Liver (tissue), 8 donors: ENCODE measurements at regions not wholly inside any gene's neighbourhood (a gene's known extent, or its start where the extent isn't known, plus 50 kb on each side); places are given as distances from the start of the nearest gene placed in this dataset.

Source experiments
- DNase-seq: peaks from one replicate; pipeline ENCODE4 v3.0.0-alpha.2; 2017; ENCODE audit warnings: low spot score
- H3K27ac ChIP-seq, 2 donors: one replicate each; pipeline ENCODE4 v1.7.0; 2013; ENCODE audit warnings: inconsistent platforms in 2 of 2, low read length in 2 of 2, control low read depth in 1 of 2, low read depth in 1 of 2, mild to moderate bottlenecking in 1 of 2
- H3K27me3 ChIP-seq, 4 donors: one replicate each; pipeline versions ENCODE4 v1.6.1 to v1.7.0; 2013; ENCODE audit warnings: low read length in 3 of 4, inconsistent platforms in 1 of 4, mild to moderate bottlenecking in 1 of 4, moderate library complexity in 1 of 4; ENCODE audit not compliant: control insufficient read depth in 4 of 4, insufficient read depth in 4 of 4
- H3K36me3 ChIP-seq, 4 donors: one replicate each; pipeline versions ENCODE4 v1.6.1 to v1.7.0; 2013; ENCODE audit warnings: low read length in 3 of 4, mild to moderate bottlenecking in 3 of 4, low read depth in 1 of 4, moderate library complexity in 1 of 4; ENCODE audit not compliant: control insufficient read depth in 4 of 4, insufficient read depth in 3 of 4
- H3K4me1 ChIP-seq, 4 donors: one replicate each; pipeline versions ENCODE4 v1.6.1 to v1.7.0; 2013; ENCODE audit warnings: low read length in 3 of 4, mild to moderate bottlenecking in 3 of 4, moderate library complexity in 1 of 4; ENCODE audit not compliant: control insufficient read depth in 4 of 4, insufficient read depth in 4 of 4
- H3K4me3 ChIP-seq, 3 donors: one replicate each; pipeline versions ENCODE4 v1.6.1 to v1.7.0; 2013; ENCODE audit warnings: low read length in 3 of 3, control low read depth in 1 of 3, low read depth in 1 of 3, mild to moderate bottlenecking in 1 of 3
- H3K9ac ChIP-seq, 2 donors: one replicate each; pipeline ENCODE4 v1.7.0; 2013; ENCODE audit warnings: low read length in 2 of 2, mild to moderate bottlenecking in 2 of 2, moderate library complexity in 2 of 2, control low read depth in 1 of 2, low read depth in 1 of 2
- H3K9me3 ChIP-seq, 4 donors: one replicate each; pipeline versions ENCODE4 v1.6.1 to v1.7.0; 2013; ENCODE audit warnings: low read length in 3 of 4; ENCODE audit not compliant: control insufficient read depth in 4 of 4
- CTCF ChIP-seq: fragments of 150-350 bp; IDR thresholded peaks from 2 replicates; pipeline ENCODE4 v1.5.1; 2017; ENCODE audit warnings: improper control_type of control experiment, low read depth, low read length; ENCODE audit not compliant: missing input control
- FOXA1 ChIP-seq: IDR thresholded peaks from 2 replicates; pipeline ENCODE4 v1.6.1; 2016; ENCODE audit warnings: antibody characterized with exemption
- FOXA2 ChIP-seq: IDR thresholded peaks from 2 replicates; pipeline ENCODE4 v1.6.1; 2016; ENCODE audit warnings: antibody characterized with exemption
- GABPA ChIP-seq, 2 donors: IDR thresholded peaks in 1 of 2; conservative IDR thresholded peaks in 1 of 2; 2 replicates each; pipeline ENCODE4 v1.6.1; 2016; ENCODE audit warnings: antibody characterized with exemption in 2 of 2, mild to moderate bottlenecking in 1 of 2, moderate library complexity in 1 of 2
- HNF4A ChIP-seq, 2 donors: conservative IDR thresholded peaks; 2 replicates each; pipeline ENCODE4 v1.6.1; 2016; ENCODE audit warnings: antibody characterized with exemption in 2 of 2, mild to moderate bottlenecking in 2 of 2
- JUND ChIP-seq, 2 donors: IDR thresholded peaks; 2 replicates each; pipeline ENCODE4 v1.6.1; 2016; ENCODE audit warnings: antibody characterized with exemption in 2 of 2
- RXRA ChIP-seq, 2 donors: IDR thresholded peaks; 2 replicates each; pipeline ENCODE4 v1.6.1; 2017 to 2018; ENCODE audit warnings: antibody characterized with exemption in 2 of 2, mild to moderate bottlenecking in 1 of 2
- SP1 ChIP-seq: IDR thresholded peaks from 2 replicates; pipeline ENCODE4 v1.6.1; 2018; ENCODE audit warnings: antibody characterized with exemption, mild to moderate bottlenecking
- YY1 ChIP-seq: IDR thresholded peaks from 2 replicates; pipeline ENCODE4 v1.6.1; 2016; ENCODE audit warnings: antibody characterized with exemption, mild to moderate bottlenecking
- WGBS: extraction: QIAGEN DNeasy Blood & Tissue Kit; methylation state at CpG from one replicate; pipeline ENCODE4 v1.1.7; 2013; 5-methylcytosine and 5-hydroxymethylcytosine counted together
- TF ChIP-seq, protein P1 (sequence below): IDR thresholded peaks from 2 replicates; pipeline ENCODE4 v1.6.1; 2016; ENCODE audit warnings: antibody characterized with exemption, mild to moderate bottlenecking
- TF ChIP-seq, protein P2 (sequence below): IDR thresholded peaks from 2 replicates; pipeline ENCODE4 v1.6.1; 2016; ENCODE audit warnings: antibody characterized with exemption
- TF ChIP-seq, protein P3 (sequence below): IDR thresholded peaks from 2 replicates; pipeline ENCODE4 v1.6.1; 2016; ENCODE audit warnings: antibody characterized with exemption
- TF ChIP-seq, protein P4 (sequence below): IDR thresholded peaks from 2 replicates; pipeline ENCODE4 v1.6.1; 2016; ENCODE audit warnings: antibody characterized with exemption
- donor health status: healthy.
- donor health status: healthy.
- donor health status: healthy.
- donor health status: healthy.
- donor health status: healthy.

- no peak for DNase-seq
- Histone ChIP-seq H3K9ac (no peak overlapping the region), H3K27me3 (no peaks in the 10 kb centered on the region), H3K36me3 (no peaks in the 10 kb centered on the region), H3K4me1 (no peaks in the 10 kb centered on the region), H3K9me3 (no peaks in the 10 kb centered on the region), H3K4me3 (no peak overlapping the region), H3K27ac (no peak overlapping the region)
- no peak for TF ChIP-seq YY1
- no peak for TF ChIP-seq HNF4A (conservative IDR thresholded peaks at IDR 0.05)
- no peak for TF ChIP-seq RXRA (IDR thresholded peaks at IDR 0.05)
- no peak for TF ChIP-seq FOXA2
- WGBS: 44% methylated on average over 6 of the region's 6 CpGs
Measured at GRCh38 chr9:25602400-25603044, 75.7 kb downstream of the TUSC1 start.

DNA sequence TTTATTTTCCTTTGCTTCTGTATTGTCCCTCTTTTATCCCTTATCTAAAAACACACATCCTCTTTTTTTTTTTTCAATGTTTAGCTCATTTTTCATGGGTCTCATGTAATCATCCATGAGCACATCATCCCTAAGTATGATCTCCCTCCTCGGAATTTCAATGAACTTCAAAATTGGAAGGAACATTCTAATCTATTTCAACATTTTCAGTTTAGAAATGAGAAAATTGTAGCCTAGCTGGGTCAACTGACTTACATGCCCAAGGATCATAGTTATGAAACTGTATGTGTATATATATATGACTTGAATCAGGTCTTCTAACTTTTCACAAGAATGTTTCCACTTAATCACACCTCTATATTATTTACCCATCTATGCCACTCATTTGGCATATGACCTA, 77.7 kb downstream of the TUSC1 start:
- no peaks in the 10 kb centered on the region for H3K36me3 ChIP-seq
- H3K27me3 ChIP-seq: no peaks in the 10 kb centered on the region
- 49% methylated on average over 1 of the region's 1 CpG for WGBS
- DNase-seq: no peak
- TF ChIP-seq GABPA (IDR thresholded peaks at IDR 0.05 in 1 of 2, conservative IDR thresholded peaks at IDR 0.05 in 1 of 2): no peak
- H3K27ac ChIP-seq: no peak overlapping the region
- no peak overlapping the region for H3K9ac ChIP-seq
- peaks cover 0 to 7% (median under 1%) of the 10 kb centered on the region in 4 donors for H3K9me3 ChIP-seq
- no peak overlapping the region for H3K4me3 ChIP-seq
- H3K4me1 ChIP-seq: no peaks in the 10 kb centered on the region

DNA sequence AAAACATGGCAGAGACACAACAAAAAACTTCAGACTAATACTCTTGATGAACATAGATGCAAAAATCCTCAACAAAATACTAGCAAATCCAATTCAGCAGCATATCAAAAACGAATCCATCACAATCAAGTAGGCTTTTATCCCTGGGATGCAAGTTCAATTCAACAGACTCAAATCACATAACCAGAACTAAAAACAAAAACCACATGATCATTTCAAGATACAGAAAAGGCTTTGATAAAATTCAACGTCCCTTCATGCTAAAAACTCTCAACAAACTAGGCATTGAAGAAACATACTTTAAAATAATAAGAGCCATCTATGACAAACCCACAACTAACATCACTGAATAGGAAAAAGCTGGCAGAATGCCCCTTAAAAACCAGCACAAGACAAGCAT, 93.6 kb downstream of the TUSC1 start:
- Histone ChIP-seq H3K4me3 (no peak overlapping the region), H3K9me3 (peaks cover 0 to 6% (median 0%) of the 10 kb centered on the region in 4 donors), H3K36me3 (no peaks in the 10 kb centered on the region), H3K9ac (no peak overlapping the region), H3K27ac (no peak overlapping the region), H3K27me3 (no peaks in the 10 kb centered on the region), H3K4me1 (no peaks in the 10 kb centered on the region)
- no peak for TF ChIP-seq JUND (IDR thresholded peaks at IDR 0.05)
- no peak for TF ChIP-seq GABPA (IDR thresholded peaks at IDR 0.05 in 1 of 2, conservative IDR thresholded peaks at IDR 0.05 in 1 of 2)
- no peak for TF ChIP-seq FOXA1
- TF ChIP-seq FOXA2: no peak
- no peak for TF ChIP-seq SP1
- no peak for TF ChIP-seq CTCF
- TF ChIP-seq, protein P1, sequence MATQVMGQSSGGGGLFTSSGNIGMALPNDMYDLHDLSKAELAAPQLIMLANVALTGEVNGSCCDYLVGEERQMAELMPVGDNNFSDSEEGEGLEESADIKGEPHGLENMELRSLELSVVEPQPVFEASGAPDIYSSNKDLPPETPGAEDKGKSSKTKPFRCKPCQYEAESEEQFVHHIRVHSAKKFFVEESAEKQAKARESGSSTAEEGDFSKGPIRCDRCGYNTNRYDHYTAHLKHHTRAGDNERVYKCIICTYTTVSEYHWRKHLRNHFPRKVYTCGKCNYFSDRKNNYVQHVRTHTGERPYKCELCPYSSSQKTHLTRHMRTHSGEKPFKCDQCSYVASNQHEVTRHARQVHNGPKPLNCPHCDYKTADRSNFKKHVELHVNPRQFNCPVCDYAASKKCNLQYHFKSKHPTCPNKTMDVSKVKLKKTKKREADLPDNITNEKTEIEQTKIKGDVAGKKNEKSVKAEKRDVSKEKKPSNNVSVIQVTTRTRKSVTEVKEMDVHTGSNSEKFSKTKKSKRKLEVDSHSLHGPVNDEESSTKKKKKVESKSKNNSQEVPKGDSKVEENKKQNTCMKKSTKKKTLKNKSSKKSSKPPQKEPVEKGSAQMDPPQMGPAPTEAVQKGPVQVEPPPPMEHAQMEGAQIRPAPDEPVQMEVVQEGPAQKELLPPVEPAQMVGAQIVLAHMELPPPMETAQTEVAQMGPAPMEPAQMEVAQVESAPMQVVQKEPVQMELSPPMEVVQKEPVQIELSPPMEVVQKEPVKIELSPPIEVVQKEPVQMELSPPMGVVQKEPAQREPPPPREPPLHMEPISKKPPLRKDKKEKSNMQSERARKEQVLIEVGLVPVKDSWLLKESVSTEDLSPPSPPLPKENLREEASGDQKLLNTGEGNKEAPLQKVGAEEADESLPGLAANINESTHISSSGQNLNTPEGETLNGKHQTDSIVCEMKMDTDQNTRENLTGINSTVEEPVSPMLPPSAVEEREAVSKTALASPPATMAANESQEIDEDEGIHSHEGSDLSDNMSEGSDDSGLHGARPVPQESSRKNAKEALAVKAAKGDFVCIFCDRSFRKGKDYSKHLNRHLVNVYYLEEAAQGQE: no peak
- TF ChIP-seq, protein P2, sequence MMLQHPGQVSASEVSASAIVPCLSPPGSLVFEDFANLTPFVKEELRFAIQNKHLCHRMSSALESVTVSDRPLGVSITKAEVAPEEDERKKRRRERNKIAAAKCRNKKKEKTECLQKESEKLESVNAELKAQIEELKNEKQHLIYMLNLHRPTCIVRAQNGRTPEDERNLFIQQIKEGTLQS: no peak
- TF ChIP-seq, protein P3, sequence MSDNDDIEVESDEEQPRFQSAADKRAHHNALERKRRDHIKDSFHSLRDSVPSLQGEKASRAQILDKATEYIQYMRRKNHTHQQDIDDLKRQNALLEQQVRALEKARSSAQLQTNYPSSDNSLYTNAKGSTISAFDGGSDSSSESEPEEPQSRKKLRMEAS: no peak
- TF ChIP-seq RXRA (IDR thresholded peaks at IDR 0.05): no peak
- TF ChIP-seq, protein P4, sequence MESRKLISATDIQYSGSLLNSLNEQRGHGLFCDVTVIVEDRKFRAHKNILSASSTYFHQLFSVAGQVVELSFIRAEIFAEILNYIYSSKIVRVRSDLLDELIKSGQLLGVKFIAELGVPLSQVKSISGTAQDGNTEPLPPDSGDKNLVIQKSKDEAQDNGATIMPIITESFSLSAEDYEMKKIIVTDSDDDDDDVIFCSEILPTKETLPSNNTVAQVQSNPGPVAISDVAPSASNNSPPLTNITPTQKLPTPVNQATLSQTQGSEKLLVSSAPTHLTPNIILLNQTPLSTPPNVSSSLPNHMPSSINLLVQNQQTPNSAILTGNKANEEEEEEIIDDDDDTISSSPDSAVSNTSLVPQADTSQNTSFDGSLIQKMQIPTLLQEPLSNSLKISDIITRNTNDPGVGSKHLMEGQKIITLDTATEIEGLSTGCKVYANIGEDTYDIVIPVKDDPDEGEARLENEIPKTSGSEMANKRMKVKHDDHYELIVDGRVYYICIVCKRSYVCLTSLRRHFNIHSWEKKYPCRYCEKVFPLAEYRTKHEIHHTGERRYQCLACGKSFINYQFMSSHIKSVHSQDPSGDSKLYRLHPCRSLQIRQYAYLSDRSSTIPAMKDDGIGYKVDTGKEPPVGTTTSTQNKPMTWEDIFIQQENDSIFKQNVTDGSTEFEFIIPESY: no peak
- 49% methylated on average over 2 of the region's 2 CpGs for WGBS
- DNase-seq: no peak
